WERI-Rb-1 (cell line): ENCODE measurements at regions not wholly inside any gene's neighbourhood (a gene's known extent, or its start where the extent isn't known, plus 50 kb on each side); places are given as distances from the start of the nearest gene placed in this dataset.

Experiments
- DNase-seq: peaks from one replicate; pipeline ENCODE4 v3.0.0-alpha.2; 2020
- H3K27ac ChIP-seq: fragments of 250-450 bp; sonication (Bioruptor Pico); 2 replicates; pipeline ENCODE4 v1.5.1; 2020; ENCODE audit warnings: mild to moderate bottlenecking, moderate library complexity
- H3K27me3 ChIP-seq: fragments of 250-450 bp; sonication (Bioruptor Pico); 2 replicates; pipeline ENCODE4 v1.5.1; 2021; ENCODE audit warnings: mild to moderate bottlenecking, low read depth, moderate library complexity; ENCODE audit not compliant: insufficient read depth, severe bottlenecking
- H3K36me3 ChIP-seq: fragments of 250-450 bp; sonication (Bioruptor Pico); 2 replicates; pipeline ENCODE4 v1.5.1; 2020; ENCODE audit warnings: mild to moderate bottlenecking, moderate library complexity
- H3K4me3 ChIP-seq: 2 replicates; pipeline ENCODE4 v1.5.1; 2011; ENCODE audit warnings: low read depth, mild to moderate bottlenecking, control low read depth, low read length
- H3K9me3 ChIP-seq: fragments of 250-450 bp; sonication (Bioruptor Pico); 2 replicates; pipeline ENCODE4 v1.5.1; 2021; ENCODE audit warnings: mild to moderate bottlenecking, moderate library complexity; ENCODE audit not compliant: severe bottlenecking
- TF ChIP-seq, protein P1 (sequence below): IDR thresholded peaks from 2 replicates; pipeline ENCODE4 v1.5.1; 2011; ENCODE audit warnings: low read depth, mild to moderate bottlenecking, control low read depth, inconsistent platforms, low read length

DNA sequence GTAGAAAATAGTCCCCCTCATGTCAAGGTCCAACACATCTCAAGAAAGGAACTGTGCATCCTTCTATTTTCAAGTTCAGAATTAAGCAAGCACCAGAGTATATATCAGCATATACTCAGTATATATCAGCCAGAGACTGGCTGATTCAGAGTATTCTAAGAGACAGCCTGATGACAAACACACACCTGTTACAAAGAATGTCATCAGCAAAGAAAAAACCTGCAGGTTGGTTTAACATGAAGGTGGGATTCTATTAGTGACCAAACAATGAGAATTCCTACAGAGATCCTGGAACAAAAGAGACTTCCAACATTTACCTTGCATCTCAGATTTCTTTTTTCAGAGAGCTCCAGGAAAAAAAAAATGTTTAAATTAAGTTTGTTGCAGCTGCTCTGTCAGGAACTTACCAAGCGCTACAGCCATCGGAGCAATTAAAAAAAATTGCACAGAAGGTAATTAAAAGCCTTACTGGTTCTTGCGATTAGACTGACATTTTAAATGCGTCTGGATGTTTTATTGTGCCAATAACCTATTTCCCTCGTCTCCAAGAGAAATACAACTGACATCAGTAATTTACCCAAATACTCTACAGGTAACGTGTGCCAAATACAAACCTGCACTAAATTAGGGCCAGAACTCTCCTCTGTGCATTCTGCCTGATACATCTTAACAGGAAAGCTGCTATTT, 218.1 kb downstream of the HNMT start:
- no peaks in the 10 kb centered on the region for H3K27me3 ChIP-seq
- H3K4me3 ChIP-seq: no peak overlapping the region
- H3K9me3 ChIP-seq: no peaks in the 10 kb centered on the region
- H3K36me3 ChIP-seq: no peaks in the 10 kb centered on the region
- TF ChIP-seq, protein P1, sequence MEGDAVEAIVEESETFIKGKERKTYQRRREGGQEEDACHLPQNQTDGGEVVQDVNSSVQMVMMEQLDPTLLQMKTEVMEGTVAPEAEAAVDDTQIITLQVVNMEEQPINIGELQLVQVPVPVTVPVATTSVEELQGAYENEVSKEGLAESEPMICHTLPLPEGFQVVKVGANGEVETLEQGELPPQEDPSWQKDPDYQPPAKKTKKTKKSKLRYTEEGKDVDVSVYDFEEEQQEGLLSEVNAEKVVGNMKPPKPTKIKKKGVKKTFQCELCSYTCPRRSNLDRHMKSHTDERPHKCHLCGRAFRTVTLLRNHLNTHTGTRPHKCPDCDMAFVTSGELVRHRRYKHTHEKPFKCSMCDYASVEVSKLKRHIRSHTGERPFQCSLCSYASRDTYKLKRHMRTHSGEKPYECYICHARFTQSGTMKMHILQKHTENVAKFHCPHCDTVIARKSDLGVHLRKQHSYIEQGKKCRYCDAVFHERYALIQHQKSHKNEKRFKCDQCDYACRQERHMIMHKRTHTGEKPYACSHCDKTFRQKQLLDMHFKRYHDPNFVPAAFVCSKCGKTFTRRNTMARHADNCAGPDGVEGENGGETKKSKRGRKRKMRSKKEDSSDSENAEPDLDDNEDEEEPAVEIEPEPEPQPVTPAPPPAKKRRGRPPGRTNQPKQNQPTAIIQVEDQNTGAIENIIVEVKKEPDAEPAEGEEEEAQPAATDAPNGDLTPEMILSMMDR: no peak
- no peak overlapping the region for H3K27ac ChIP-seq
- no peak for DNase-seq

DNA sequence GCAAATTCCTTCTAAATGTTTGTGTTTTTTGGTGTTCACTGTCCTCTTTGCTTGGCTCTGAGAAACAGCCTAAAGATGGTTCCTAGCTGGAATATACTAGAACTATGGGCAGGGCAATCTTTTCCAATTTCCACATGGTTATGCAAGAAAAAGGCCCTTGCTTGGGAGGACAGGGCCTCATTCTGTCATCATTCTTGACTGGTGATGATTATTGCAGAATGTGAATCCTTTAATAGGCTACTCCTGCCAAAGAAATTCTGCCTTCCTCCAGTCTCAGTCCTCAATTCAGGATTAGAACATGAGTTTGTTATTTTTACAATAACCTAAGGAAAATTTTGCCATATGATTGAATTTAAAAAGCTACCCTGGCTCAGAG, 218.7 kb downstream of the HNMT start:
- Histone ChIP-seq H3K36me3 (no peaks in the 10 kb centered on the region), H3K27ac (no peak overlapping the region), H3K27me3 (no peaks in the 10 kb centered on the region), H3K9me3 (no peaks in the 10 kb centered on the region), H3K4me3 (no peak overlapping the region)
- no peak for DNase-seq
- TF ChIP-seq, protein P1: no peak

DNA sequence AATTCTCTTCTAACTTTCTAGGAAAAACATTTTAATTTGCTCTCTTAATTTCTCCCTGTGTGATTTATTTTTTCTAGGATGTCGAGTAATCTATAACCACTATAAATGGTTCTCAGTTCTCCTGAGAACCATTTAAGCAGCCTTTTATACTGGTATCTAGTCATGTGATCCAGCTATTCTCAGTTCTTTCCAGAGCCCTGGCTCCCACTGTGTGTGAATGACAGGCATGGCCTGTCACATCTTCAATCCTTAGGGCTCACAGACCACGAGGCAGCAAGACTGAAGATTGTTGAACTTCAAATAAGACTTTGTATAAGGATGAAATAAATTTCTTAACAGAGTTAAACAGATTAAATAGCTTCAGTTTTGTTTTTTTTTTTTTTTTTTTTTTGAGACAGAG, 219.4 kb downstream of the HNMT start:
- H3K27me3 ChIP-seq: no peaks in the 10 kb centered on the region
- no peaks in the 10 kb centered on the region for H3K36me3 ChIP-seq
- no peaks in the 10 kb centered on the region for H3K9me3 ChIP-seq
- TF ChIP-seq, protein P1: no peak
- H3K4me3 ChIP-seq: no peak overlapping the region
- no peak overlapping the region for H3K27ac ChIP-seq
- DNase-seq: no peak

DNA sequence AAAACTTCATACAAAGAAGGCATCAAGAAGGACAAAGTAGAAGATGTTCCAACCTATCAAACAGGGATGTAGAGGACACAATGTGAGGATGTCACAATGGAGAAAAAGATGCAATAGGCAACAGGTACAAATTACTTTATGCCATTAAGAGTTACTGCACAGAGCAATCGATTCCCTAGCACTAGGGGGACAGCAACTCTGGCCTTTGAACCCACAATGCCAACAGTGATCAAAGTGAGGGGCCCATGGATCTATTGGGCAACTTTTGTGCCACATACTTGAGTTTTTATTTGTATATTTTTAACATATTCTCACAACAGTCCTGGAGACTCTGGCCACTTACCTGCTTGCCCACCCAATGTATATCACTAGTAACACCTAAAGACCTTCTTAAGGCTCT, 220.2 kb downstream of the HNMT start:
- TF ChIP-seq, protein P1: no peak
- Histone ChIP-seq H3K4me3 (no peak overlapping the region), H3K27ac (no peak overlapping the region), H3K36me3 (no peaks in the 10 kb centered on the region), H3K27me3 (no peaks in the 10 kb centered on the region), H3K9me3 (no peaks in the 10 kb centered on the region)
- DNase-seq: no peak

DNA sequence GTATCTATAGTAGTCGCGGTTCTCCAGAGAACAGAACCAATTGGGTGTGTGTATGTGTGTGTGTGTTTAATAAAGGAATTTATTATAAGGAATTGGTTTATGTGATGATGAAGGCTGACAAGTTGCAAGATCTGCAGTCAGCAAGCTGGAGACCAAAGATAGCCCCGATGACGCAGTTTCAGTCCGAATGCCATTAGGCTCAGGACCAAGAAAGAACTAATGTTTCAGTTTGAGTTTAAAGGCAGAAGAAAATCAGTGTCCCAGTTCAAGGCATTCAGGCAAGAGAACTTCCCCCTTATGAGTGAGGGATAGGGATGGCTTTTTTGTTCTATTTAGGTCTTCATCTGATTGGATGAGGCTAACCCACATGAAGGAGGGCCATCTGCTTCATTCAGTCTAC, 221.6 kb downstream of the HNMT start:
- no peaks in the 10 kb centered on the region for H3K9me3 ChIP-seq
- TF ChIP-seq, protein P1: no peak
- H3K27me3 ChIP-seq: no peaks in the 10 kb centered on the region
- H3K27ac ChIP-seq: no peak overlapping the region
- DNase-seq: no peak
- no peaks in the 10 kb centered on the region for H3K36me3 ChIP-seq
- H3K4me3 ChIP-seq: no peak overlapping the region

DNA sequence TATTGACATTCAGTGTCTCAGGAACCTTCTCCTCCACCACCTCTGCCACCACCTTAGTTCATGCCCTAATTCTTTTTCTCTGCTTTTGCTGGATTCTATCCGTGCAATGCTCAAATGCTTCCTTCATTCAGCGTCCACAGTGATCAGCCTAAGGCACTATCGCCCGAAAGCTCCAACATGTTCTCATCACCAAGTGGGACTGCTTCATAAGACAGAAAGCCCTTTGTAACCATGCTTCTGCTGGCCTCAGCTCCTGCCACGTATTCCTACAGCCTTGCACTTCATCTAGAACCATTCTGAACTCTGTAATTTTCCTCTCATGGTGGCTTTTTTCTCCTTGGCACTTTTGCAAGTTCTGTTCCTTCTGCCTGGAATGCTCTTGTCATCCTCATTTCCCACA, 222.9 kb downstream of the HNMT start:
- H3K27me3 ChIP-seq: no peaks in the 10 kb centered on the region
- DNase-seq: no peak
- no peak overlapping the region for H3K27ac ChIP-seq
- TF ChIP-seq, protein P1: no peak
- H3K36me3 ChIP-seq: no peaks in the 10 kb centered on the region
- H3K9me3 ChIP-seq: no peaks in the 10 kb centered on the region
- no peak overlapping the region for H3K4me3 ChIP-seq
